ENCODE measurements at regions not wholly inside any gene's neighbourhood (a gene's known extent, or its start where the extent isn't known, plus 50 kb on each side); places are given as distances from the start of the nearest gene placed in this dataset.

DNA sequence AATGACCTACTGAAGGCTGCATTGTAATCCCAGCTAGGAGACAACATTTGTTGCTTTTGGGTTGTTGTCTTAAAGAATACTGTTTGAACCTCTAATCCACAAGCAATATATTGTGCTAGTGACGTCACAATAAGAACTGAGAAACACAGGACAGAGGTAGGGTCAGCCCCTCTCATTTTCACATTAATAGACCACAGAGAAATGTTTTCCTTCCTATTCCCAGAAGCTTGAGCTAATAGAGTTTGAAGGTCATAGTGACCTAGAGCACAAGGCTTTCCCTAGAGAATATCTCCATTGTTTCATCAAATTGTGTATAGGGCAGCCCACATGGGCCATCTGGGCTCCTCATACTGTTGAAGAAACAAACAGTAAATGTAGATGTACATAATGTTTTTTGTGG is 300.9 kb upstream of the AKR1E2 start:
- no peak for DNase-seq

- DNase-seq: no peak
Measured at GRCh38 chr10:4522296-4523000, 303.6 kb upstream of the AKR1E2 start.

DNA sequence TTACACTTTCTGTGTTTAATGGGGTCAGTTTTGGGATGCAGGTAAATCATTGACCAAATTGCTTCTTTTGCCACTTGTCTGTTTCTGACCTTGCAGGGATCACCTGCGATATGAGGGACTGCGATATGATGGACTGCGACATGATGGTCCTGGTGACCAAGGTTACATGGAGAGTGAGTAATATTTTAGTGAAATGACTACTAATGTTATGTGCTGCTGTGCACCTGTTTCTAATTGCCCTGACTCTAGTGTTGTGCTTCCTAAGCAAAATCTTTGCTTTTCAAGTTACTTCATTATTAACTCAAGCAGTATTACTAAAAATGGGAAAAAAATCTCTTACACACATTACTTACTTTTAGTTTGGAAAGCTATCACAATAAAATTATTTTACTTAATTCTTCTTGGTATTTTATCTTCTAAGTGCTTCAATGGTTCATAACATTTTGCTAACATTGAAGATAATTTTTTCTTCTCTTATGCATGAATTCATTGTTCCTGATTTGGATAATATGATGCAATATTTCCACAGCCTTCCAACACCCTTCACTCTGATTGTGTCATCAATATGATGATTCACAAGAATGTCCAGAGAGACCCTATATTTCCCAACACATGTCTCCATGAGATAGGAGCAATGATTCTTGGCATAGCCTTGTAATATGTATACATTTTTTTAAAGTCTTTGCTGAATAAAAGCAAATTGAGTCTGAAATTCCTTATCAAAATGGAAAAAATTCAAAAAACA is 306.2 kb upstream of the AKR1E2 start:
- peak; percentile 91 for DNase-seq

- DNase-seq: no peak
Measured at GRCh38 chr10:4517746-4518145, 308.3 kb upstream of the AKR1E2 start.

GRCh38 chr10:4515721-4516120 is 310.3 kb upstream of the AKR1E2 start:
- no peak for DNase-seq

- DNase-seq: no peak
Measured at GRCh38 chr10:4514445-4515108, 311.4 kb upstream of the AKR1E2 start.

DNA sequence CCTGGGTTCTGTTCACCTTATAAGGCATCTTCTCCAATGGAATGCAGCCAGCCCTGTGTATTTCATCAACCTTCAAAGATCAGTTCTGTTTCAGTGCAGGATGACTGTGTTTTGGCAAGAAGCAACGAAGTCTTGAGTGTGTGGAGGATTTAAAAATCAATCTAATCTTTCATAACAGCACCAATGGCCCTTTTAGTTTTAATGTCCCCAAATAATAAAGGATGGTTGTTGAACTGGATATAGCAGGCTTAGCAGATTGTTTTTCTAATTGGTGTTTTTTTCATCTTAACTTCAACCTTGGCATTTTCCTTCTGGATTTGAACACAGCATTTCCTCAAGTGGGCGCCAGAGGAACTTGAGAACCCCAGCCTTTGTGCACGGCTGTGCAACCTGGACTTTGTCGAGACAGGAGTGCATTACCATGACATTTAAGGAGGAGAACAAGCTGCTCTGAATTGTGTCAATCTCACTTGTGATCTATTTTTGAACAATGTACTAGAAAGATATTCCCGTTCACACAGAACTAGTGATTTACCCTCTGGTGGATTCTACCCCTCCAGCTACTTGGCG is 313.3 kb upstream of the AKR1E2 start:
- peak; percentile 93 for DNase-seq

DNA sequence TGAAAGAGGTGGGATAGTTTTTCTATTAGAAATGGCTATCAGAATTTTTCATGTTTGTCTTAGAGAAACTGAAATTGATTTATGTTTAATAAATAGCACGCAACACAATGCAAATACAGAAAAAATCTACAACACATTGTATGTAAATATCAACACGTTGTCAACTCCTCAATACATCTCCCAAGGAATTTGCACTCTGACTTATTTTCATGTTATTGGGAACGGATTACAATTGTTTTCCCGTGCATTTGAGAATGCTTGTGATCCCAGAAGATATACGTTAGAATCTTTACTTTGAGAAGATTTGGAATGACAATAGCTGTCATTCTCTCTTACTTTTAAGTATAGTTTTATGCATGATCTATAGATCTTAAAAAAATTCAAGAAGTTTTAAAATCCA is 313.8 kb upstream of the AKR1E2 start:
- no peak for DNase-seq

DNA sequence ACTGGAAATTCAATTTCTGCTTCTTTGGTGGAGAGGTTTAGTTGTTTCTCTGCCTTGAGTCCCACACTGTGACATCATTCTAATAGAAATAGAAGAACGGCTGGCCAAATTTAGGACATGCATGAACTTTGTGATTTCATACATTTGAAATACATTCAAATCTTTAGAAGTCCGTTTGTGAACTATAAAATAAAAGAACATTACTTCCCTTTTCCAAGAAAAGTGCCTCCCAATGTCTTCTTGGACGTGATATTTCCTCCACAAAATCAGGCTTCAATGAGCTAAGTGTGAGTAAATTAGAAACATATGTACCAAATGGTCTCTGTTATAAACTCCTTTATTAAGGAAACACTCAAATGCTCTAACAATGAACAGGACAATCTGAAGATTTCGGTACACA is 314.5 kb upstream of the AKR1E2 start:
- DNase-seq: peak; percentile 61

DNA sequence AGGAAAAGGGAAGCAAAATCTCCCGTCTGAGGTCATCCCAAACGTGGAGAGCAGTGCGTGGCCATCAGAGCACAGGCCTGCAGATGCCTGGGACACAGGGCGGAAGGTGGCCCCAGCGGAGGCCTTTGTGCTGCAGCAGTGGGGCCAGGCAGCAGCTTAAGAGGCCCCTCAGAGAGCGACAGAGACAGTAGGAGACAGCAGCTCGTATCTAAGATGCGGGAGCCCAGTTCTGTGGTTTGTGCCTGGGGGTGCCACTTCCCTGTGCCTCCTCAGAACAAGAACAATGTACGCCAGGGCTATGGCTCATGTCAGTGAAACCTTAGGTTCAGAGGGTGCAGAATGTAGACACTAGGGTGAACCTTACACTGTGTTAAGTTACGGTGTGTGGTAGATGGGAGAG is 316.6 kb upstream of the AKR1E2 start:
- DNase-seq: no peak

- DNase-seq: peak; percentile 39
Measured at GRCh38 chr10:4506095-4506494, 319.9 kb upstream of the AKR1E2 start.

DNA sequence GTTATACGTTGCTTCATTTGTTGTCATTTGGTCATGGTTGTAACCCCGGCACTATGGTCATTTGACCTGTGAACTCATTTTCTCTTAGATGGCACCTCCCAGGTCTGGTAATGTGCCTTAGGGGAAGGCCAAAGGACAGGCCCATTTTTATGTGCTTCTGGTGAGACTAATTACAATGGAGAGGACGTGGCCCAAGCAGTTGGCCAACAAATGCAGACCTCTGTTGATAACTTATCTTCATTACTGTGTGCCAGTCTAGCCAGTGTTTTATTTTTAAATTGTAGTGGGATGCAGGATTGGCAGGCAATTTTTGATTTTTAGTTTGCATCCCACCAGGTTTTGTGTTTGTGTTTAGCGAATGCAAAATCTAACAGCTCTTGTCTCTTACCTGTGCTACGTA is 321.5 kb upstream of the AKR1E2 start:
- DNase-seq: no peak

DNA sequence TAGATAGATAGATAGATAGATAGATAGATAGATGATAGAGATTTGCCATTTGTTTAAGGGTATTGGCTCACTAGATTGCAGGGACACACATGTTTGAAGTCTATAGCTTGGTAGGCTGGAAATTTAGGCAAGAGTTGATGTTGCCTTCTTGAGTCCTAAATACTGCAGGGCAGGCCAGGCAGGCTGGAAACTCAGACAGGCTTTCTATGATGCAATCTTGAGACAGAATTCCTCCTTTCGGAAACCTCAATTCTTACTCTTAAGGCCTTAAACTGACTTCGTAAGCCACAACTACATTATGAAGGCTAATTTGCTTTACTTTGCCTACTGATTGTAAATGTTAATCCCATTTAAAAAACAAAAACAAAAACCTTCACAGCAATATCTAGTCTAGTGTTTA is 322.9 kb upstream of the AKR1E2 start:
- peak; percentile 61 for DNase-seq

GRCh38 chr10:4501306-4501705 is 324.7 kb upstream of the AKR1E2 start:
- DNase-seq: no peak

DNA sequence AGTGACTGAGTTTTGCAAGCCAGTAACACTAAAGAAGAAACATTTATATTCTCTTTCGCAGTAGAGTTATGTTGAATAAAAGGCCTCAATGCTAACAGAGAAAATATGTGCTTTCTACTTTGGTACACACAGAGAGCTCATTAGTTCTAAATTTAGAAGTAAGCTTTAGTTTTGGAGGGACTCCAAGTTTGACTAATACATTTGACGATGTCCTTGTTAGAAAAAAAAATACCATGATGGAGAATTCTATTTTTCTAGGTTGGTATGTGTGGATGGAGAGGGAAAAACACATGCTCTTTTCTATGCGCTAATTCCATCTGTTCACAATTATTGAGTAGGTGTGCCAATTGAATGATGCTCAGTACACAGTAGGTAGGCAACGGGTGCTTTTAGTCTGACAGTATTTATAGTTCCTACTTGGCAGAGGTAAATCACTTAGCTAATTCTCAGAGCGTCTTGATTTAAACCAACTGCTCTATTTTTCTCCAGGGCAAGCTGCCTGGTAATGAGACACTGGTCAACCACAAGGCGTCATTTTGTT is 327.2 kb upstream of the AKR1E2 start:
- peak; percentile 95 for DNase-seq

DNA sequence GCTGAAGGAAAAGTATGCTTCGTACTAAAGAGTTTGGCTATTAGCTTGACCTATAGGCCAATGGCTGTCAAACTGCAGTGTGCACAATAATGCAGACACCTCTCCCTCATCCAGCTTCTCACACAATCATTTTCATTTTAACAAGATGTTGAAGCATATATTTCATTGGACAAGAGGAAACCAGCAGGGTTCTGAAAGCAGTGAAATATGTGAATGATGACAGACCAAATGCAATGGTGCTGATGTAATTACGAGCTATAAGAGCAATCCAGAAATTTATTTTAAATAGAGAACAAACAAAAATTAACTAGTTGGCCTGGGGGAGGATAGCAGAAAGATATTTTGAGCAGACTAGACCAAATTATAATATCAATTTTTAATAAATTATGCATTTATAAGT is 331.5 kb upstream of the AKR1E2 start:
- peak; percentile 60 for DNase-seq

DNA sequence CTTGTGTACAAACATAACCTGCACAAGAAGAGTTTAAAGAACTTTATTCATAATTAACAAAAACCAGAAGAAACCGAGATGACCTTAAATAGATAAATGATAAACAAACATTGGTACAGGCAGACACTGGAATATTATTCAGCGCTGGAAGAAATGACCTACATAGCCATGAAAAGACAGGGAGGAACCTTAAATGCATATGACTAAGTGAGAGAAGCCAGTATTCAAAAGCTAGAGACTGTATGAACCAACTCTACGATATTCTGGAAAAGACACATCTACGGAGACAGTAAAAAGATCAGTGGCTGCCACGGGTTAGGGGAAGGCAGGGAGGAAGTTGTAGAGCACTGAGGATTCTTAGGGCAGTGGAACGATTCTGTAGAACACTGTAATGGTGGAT is 333.8 kb upstream of the AKR1E2 start:
- DNase-seq: no peak

- DNase-seq: peak; percentile 38
Measured at GRCh38 chr10:4488904-4489303, 337.1 kb upstream of the AKR1E2 start.

- DNase-seq: no peak
Measured at GRCh38 chr10:4485636-4486035, 340.4 kb upstream of the AKR1E2 start.

- no peak for DNase-seq
Measured at GRCh38 chr10:4483811-4484210, 342.2 kb upstream of the AKR1E2 start.

DNA sequence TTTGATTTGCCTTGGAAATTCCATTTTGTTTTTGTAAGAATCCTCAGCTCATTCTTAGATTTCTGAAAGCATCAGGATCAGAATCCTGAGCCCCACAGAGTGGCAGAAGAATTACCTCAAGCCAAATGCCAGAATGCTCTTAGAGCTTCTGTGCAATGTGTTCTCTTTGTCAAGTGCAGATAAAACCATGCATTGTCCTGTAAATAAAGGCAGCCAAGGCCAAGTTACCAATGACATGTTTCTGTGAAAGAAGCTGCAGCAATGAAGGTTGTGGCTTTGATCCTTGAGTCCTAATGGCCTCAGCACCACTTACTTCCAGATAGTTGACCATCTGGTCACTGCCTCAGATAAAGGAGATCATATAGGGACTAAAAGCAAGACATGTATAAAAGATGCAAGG is 343.3 kb upstream of the AKR1E2 start:
- no peak for DNase-seq

DNA sequence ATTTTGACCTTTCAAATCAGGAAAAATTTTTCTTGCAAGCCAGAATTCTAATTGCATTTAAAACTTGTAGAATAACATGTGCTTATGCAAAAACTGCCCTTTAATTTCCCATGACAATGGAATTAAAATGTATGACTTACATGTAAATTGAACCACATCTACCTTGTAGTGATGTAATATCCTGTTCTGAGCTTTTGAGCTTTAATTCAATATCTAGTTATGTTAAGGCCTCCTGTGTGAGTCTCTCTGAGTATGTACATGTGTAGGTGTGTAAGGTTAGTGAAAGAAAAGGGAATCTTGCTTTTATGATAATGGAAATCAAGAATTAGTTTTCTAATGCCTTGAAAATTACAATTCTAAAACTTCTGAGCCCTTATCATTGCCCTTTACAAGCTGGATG is 344.8 kb upstream of the AKR1E2 start:
- no peak for DNase-seq

- no peak for DNase-seq
Measured at GRCh38 chr10:4479342-4479741, 346.7 kb upstream of the AKR1E2 start.

GRCh38 chr10:4477664-4478063 is 348.3 kb upstream of the AKR1E2 start:
- DNase-seq: no peak
